ENCODE measurements at regions not wholly inside any gene's neighbourhood (a gene's known extent, or its start where the extent isn't known, plus 50 kb on each side); places are given as distances from the start of the nearest gene placed in this dataset.

DNA sequence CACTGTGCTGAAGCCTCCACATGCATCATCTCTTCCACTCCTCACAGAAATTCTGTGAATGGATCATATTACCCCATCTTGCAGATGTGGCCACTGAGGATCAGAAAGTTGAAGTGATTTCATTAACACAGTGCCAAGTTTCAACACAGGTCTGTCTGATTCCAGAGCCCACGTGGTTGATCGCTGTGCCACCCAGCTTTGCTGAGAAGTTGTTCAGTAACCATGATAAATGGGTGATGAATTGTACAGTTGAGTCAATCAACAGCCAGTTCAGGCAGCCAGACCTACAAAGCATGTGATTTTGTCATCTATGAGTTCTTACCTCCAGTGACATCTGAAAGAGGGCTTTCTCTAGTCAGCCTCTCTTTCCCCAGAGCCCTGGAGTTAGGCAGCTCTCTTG is 61.8 kb upstream of the GRHL3 start:
- DNase-seq: no peak
- H3K23ac ChIP-seq (ENCODE audit: low read depth, low read length): no peak overlapping the region
- dilution Hi-C loops (cut with HindIII; ENCODE audit: low sequenced_read_pairs, unreplicated experiment): no loop called here
- in situ Hi-C loops (cut with MboI; ENCODE audit: low sequenced_read_pairs): no loop called here
- H2AK5ac ChIP-seq (ENCODE audit: low read depth, low read length): no peak overlapping the region
- TF ChIP-seq SMC3 (IDR thresholded peaks at IDR 0.05; ENCODE audit: low read depth, low read length) (no peak), BHLHE40 (IDR thresholded peaks at IDR 0.05; ENCODE audit: low read depth, low read length) (no peak), MAZ (IDR thresholded peaks at IDR 0.05; ENCODE audit: borderline replicate concordance, low read depth, low read length) (no peak), MAFK (IDR thresholded peaks at IDR 0.05; ENCODE audit: low read depth, low read length) (no peak), RAD21 (IDR thresholded peaks at IDR 0.05; ENCODE audit: low read length) (no peak)
- TF ChIP-seq, protein P1, sequence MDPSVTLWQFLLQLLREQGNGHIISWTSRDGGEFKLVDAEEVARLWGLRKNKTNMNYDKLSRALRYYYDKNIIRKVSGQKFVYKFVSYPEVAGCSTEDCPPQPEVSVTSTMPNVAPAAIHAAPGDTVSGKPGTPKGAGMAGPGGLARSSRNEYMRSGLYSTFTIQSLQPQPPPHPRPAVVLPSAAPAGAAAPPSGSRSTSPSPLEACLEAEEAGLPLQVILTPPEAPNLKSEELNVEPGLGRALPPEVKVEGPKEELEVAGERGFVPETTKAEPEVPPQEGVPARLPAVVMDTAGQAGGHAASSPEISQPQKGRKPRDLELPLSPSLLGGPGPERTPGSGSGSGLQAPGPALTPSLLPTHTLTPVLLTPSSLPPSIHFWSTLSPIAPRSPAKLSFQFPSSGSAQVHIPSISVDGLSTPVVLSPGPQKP (IDR thresholded peaks at IDR 0.05; ENCODE audit: borderline replicate concordance, low read depth, low read length): no peak
- TF ChIP-seq, protein P2, sequence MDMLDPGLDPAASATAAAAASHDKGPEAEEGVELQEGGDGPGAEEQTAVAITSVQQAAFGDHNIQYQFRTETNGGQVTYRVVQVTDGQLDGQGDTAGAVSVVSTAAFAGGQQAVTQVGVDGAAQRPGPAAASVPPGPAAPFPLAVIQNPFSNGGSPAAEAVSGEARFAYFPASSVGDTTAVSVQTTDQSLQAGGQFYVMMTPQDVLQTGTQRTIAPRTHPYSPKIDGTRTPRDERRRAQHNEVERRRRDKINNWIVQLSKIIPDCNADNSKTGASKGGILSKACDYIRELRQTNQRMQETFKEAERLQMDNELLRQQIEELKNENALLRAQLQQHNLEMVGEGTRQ (IDR thresholded peaks at IDR 0.05; ENCODE audit: low read depth, low read length): no peak
- TF ChIP-seq, protein P3, sequence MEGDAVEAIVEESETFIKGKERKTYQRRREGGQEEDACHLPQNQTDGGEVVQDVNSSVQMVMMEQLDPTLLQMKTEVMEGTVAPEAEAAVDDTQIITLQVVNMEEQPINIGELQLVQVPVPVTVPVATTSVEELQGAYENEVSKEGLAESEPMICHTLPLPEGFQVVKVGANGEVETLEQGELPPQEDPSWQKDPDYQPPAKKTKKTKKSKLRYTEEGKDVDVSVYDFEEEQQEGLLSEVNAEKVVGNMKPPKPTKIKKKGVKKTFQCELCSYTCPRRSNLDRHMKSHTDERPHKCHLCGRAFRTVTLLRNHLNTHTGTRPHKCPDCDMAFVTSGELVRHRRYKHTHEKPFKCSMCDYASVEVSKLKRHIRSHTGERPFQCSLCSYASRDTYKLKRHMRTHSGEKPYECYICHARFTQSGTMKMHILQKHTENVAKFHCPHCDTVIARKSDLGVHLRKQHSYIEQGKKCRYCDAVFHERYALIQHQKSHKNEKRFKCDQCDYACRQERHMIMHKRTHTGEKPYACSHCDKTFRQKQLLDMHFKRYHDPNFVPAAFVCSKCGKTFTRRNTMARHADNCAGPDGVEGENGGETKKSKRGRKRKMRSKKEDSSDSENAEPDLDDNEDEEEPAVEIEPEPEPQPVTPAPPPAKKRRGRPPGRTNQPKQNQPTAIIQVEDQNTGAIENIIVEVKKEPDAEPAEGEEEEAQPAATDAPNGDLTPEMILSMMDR (conservative IDR thresholded peaks at IDR 0.05; ENCODE audit: low read depth, low read length): no peak
- no peak overlapping the region for H4K8ac ChIP-seq (ENCODE audit: low read depth in 2 of 2, low read length in 2 of 2)
- peaks cover 4% of the 10 kb centered on the region for H3K9me3 ChIP-seq (ENCODE audit: control insufficient read depth, insufficient read depth, low read length)
- no peak overlapping the region for H2AK9ac ChIP-seq (replicated peaks; ENCODE audit: low read depth, low read length, poor library complexity)
- POLR2A ChIA-PET (ENCODE audit: unreplicated experiment): no interaction called here
- no peak overlapping the region for H3K18ac ChIP-seq (ENCODE audit: low read depth, low read length)
- H4K20me1 ChIP-seq (ENCODE audit: insufficient read depth, low read length): no peaks in the 10 kb centered on the region
- H2BK15ac ChIP-seq (ENCODE audit: low read depth, low read length): no peak overlapping the region
- H4K5ac ChIP-seq (ENCODE audit: low read depth, low read length): no peak overlapping the region
- BruUV-seq (replicated peaks): no TSS peak
- 63% methylated on average over 2 of the region's 2 CpGs; no CpG with 5 or more reads in 1 of the 2 experiments for WGBS, 2 experiments (ENCODE audit: extremely low coverage in 2 of 2, insufficient read length in 1 of 2)
- CTCF ChIA-PET: no interaction called here
- no peak overlapping the region for H4K91ac ChIP-seq (ENCODE audit: insufficient read depth, low read depth, low read length)
- no peaks in the 10 kb centered on the region for H3K79me1 ChIP-seq (ENCODE audit: low read depth in 1 of 2, low read length in 2 of 2)
- no peak overlapping the region for H3K14ac ChIP-seq (replicated peaks; ENCODE audit: low read depth, low read length)
- peaks cover 25% of the 10 kb centered on the region for H3K27me3 ChIP-seq (ENCODE audit: control insufficient read depth, insufficient read depth, low read length)
- H2AFZ ChIP-seq (replicated peaks; ENCODE audit: low read length, poor library complexity): no peak overlapping the region
- H3K56ac ChIP-seq (ENCODE audit: extremely low read depth, insufficient read depth, low read length): no peak overlapping the region
- no peak overlapping the region for H3K4me2 ChIP-seq (ENCODE audit: low read depth, low read length)
- H2BK20ac ChIP-seq (ENCODE audit: low read depth, low read length): no peak overlapping the region
- H3K9me1 ChIP-seq (ENCODE audit: insufficient read depth, low read length): no peaks in the 10 kb centered on the region
- H2BK5ac ChIP-seq (ENCODE audit: low read depth, low read length, poor library complexity, severe bottlenecking): no peak overlapping the region
- H2BK120ac ChIP-seq (ENCODE audit: low read depth, low read length): no peak overlapping the region
- H3K4ac ChIP-seq (ENCODE audit: low read depth, low read length): no peak overlapping the region
- H3K27ac ChIP-seq (ENCODE audit: insufficient read depth, low read length): no peak overlapping the region
- H3K4me3 ChIP-seq (ENCODE audit: insufficient read depth, low read depth, low read length): no peak overlapping the region
- ATAC-seq (ENCODE audit: low read depth): no peak
- intact Hi-C loops (cut with micrococcal nuclease): no loop called here
- H3K36me3 ChIP-seq (ENCODE audit: control insufficient read depth, insufficient read depth, low read length): no peaks in the 10 kb centered on the region
- H3K4me1 ChIP-seq (ENCODE audit: control insufficient read depth, insufficient read depth, low read length): no peaks in the 10 kb centered on the region
- H3K9ac ChIP-seq (ENCODE audit: low read depth, low read length): no peak overlapping the region
